HG03571 (cell line): ENCODE measurements at regions not wholly inside any gene's neighbourhood (a gene's known extent, or its start where the extent isn't known, plus 50 kb on each side); places are given as distances from the start of the nearest gene placed in this dataset.

Experiments used
- ATAC-seq: cut with Tn5 transposase; IDR thresholded peaks from one replicate; pipeline ENCODE4 v1.9.1; 2021; ENCODE audit not compliant: unreplicated experiment

GRCh38 chr3:99502871-99503270 is 135.5 kb upstream of the COL8A1 start:
- ATAC-seq = no peak

DNA sequence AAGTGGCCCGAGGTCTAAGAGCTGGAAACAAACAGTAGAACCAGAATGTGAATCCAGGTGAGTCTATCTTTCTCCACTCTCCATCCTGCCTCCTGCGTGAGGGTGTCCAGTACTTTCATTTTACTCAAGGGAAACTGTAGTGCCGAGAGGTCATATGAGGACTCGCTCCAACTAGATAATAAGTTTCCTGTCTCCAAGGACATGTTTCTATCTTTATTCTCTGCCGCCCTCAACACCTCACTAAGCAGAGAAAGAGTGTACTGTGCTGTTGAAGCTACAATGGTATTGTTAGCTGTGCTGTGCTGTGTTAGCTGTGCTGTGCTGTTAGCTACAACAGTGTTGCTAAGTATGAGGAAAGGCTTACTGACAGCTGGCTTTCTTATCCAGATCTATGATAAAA is 137.9 kb upstream of the COL8A1 start:
- no peak for ATAC-seq

GRCh38 chr3:99499235-99500158 is 138.9 kb upstream of the COL8A1 start:
- ATAC-seq = no peak

DNA sequence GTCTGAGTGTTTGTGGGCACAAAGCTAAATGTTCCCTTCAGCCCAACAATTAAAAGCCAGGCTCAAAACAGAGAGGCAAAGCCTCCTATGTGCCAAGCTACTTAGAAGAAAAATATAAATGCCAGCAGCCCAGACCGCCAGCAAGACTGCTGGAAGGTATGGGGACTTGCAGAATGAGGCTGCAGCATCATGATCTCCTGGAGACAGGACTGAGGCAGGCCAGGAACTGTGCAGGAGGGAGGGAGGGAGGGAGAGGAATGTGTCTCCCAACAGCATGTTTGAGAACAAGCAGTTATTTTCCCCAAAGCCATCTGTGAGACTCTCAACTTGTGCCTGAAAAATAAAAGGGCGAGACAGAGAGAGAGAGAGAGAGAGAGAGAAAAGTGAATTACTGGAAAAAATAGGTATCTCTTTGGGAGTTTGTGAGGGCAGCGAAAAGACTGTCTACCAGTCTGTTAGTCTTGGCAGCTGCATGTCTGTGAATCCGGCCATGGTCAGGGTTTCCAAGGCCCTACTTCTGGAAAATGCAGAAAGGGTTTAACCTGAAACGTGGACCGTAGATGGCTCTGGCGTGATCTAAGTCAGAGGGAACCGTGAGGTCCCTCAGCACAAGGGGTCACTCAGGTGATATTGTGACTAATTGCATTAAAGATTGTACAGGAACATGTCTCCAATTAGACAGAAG is 139.7 kb upstream of the COL8A1 start:
- ATAC-seq = no peak

DNA sequence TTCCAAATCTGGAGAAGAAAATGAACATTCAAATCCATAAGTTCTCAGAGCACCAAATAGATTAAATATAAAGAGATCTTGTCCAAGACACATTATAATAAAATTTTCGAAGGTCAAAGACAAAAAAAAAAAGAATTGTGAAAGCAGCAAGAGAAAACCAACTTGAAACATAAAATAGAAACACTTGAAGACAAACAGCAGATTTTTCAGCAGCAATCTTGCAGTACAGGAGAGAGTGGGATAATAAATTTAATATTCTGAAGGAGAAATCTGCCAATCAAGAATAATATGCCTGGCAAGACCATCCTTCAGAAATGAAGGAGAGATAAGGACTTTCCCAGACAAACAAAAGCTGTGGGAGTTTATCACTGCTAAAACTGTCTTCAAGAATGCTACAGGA is 150.5 kb upstream of the COL8A1 start:
- no peak for ATAC-seq

DNA sequence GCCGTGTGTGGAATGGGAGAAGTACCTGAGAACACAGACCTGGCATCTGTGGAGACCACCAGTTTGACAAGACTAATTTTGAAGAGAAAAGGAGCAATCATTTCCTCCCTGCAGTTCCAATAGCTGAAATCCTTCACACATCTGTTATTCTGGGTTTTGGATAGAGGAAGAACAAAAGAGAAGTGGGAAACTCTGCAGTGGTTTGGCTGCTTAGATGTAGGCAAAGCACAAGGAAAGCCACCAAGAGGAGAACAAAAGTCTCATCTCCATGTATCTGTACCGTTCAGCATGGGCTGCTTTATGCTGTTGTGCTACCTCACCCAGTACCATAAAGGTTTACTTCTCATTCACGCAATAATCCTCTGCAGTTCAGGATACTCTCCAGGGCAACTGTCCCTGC is 153.1 kb upstream of the COL8A1 start:
- no peak for ATAC-seq

GRCh38 chr3:99484871-99485270 is 153.5 kb upstream of the COL8A1 start:
- no peak for ATAC-seq

DNA sequence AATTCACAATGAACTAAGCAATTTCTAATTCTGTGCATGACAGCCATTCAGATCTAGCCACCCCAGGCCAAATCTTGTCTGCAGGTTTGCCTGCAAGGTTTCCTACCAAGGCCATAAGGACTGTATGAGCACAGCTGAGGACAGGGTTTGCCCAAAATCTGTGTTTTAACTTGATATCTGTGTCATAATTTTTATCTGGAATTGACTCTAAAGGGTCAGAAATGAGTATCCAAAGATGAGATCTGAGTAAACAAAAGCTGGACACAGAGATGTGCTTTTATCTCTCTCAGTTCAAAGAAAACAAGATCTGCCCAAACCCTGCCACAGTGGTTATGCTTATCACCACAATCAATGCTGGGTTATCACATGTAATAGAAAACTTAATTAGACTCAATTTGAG is 154.6 kb upstream of the COL8A1 start:
- no peak for ATAC-seq

DNA sequence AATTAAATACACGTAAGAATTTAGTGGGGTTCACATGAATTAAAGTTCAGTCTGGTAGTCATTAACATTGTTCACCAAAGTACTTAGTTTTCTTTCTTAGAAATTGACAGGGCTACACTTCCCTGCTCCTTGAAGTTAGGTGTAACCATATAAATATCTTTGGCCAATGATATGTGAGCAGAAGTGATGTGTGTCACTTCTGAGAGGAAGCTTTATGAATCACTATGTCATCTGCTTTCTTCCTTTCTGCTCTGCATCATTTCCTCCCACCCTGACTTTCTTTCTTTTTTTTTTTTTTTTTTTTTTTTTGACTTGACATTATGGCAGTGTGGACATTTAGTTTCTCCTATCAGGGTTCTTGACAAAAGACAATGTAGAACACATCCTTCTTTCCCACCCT is 156.2 kb upstream of the COL8A1 start:
- no peak for ATAC-seq

DNA sequence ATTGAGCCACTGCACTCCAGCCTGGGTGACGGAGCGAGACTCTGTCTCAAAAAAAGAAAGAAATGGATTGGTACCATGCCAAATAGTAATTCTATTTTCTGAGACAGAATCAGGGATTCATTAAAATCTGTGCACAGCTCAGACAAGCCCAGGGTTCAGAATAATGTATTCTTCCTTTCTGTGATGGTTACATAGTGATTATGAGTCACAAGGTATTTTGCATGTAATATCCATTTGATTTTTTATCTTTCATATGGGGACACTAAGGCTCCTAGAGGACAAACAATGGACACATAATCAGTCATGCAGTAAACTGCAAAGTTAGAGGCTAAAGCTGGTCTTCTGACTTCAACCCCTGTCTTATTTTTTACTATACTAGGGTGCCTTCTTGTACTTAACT is 156.8 kb upstream of the COL8A1 start:
- no peak for ATAC-seq

- ATAC-seq = no peak
These were observed 158.6 kb upstream of the COL8A1 start for GRCh38 chr3:99479768-99480167.

DNA sequence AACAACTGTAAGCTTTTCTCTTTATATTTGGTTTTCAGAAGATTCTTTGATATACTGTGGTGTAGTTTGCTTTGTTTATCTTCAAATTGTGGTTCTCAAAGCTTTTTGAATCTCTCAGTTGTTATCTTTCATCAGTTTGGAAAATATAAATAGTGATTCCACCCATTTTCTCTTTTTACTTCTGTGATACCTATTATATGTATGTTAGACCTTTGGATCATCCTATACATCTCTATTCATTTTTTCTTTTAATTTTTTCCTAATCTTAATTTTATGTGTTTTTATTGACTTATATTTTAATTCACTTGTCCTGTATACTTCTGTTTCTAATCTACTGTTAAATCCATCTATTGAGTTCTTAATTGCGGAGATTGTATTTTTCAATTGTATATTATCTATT is 160.7 kb upstream of the COL8A1 start:
- ATAC-seq = no peak

- ATAC-seq = no peak
These were observed 163.2 kb upstream of the COL8A1 start for GRCh38 chr3:99475229-99475628.

GRCh38 chr3:99474776-99475175 is 163.6 kb upstream of the COL8A1 start:
- ATAC-seq = no peak

- no peak for ATAC-seq
These were observed 165.1 kb upstream of the COL8A1 start for GRCh38 chr3:99473321-99473751.

GRCh38 chr3:99472385-99472784 is 166.0 kb upstream of the COL8A1 start:
- ATAC-seq = no peak

DNA sequence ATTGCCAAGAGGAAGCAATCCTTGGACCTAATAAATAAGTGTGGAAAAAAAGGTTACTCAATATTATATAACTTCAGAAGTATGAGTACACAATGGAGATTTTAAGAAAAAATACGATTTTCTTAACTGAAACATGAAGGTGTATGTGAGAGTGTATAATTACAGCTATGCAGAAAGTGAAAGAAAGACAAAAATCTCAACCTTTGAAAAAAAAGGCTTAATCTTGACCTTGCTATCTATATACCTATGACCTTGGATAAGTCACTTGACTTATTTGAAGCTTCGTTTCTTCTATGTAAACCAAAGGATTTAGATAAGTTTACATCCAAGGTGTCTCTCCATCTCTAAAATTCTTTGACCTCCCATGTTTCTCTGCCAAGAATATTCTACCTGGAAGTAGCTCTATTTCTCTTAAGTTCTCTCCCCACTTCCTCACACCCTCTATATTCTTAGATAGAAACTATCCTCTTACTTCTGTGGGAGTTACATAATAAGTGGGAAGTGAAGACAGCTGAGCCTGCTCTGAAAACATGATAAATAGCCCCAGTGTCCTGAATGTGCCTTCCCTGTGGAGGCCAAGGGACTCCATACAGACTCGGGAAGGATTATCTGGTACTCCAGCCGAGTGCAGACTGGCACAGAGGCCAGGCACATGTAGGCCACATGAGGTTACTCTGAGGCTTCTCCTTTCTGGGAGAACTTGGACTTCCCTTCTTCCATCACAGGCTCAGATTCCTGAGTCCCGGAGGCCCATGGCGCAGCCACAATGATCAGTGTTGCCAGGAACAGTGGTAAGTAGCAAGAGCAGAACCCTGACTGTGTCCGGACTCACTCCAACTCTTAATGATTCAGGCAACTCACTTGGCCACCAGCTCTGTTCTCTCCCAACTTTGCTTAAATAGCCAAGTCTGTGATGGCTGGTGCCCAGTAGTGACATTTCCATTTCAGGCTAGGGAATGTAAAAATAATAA is 166.8 kb upstream of the COL8A1 start:
- ATAC-seq = no peak

DNA sequence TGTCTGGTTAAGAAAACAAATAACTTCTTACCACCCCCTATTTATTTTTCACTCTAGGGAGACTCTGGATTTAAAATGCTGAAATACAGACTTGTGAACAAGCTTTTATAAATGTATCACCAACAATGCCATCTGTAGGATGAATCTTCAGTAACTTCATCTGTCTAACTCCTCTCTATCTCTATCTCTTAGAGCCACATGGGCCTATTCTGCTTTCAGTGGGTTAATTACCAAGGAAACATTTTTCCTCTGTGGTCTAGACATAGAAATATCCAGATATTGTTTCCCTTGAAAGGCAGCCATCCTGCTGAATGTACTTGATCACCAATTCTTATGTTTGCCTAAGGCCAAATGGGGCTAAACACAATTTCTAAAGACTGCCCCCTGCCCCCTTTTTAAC is 167.6 kb upstream of the COL8A1 start:
- ATAC-seq = no peak

DNA sequence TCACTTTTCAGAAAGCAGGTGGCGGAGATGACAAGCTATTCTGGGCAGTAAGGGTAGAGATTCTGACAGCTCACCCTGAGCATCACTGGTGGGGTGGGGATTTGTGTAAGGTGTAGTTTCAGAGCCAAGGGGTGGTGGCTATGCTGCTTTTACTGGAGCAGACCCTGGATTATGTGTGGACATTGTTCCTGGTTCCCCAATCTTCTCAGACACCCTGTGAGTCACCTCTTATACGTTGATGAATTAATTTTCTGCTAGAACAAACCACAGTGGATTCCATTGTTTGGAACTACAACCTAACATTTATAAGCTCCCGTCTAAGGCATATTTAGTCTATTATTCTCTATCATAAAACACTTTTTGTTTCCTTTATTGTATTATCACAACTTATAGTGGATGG is 169.5 kb upstream of the COL8A1 start:
- no peak for ATAC-seq

GRCh38 chr3:99467420-99467819 is 171.0 kb upstream of the COL8A1 start:
- no peak for ATAC-seq

DNA sequence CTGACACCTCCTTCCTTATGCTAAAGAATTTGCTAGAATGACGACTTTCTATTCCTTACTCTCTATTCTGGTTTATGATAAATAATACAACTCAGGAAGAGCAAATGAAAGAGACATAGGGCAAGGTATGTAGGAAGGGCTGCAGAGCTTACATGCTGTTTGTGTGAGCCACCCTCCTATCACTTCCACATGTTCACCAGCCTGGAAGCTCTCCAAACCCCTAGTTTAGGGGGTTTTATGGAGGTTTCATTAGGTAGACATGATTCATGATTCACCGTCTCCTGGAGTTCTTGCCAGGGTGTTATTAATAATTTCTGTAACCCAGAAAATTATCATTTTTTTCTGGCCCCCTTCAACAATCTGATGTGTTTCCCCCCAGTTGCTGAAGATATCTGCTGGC is 172.1 kb upstream of the COL8A1 start:
- no peak for ATAC-seq
